Muscle of back (tissue), 3 donors: ENCODE measurements at regions not wholly inside any gene's neighbourhood (a gene's known extent, or its start where the extent isn't known, plus 50 kb on each side); places are given as distances from the start of the nearest gene placed in this dataset.

Source experiments
- DNase-seq, 3 donors: peaks; one replicate each; pipeline versions ENCODE4 v3.0.0 to v3.0.0-alpha.2; 2013

DNA sequence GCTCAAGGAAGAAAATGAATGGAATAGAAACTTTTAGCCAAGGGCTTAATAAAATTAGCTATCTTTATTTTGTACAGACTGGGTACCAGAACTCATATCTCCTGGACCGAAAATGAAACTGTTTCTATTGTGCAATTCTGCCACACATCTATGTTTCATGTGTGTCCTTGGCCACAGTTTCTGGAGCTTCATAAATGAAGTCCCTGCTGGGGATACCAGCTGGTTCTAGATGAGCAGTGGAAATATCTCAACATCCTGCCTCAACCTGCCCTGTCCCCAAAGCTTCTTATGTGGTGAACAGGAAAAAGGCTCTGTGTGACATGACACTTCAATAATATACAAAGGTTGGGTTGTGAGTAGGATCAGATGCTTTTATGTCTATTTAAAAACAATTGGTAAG lies 310.1 kb upstream of the SORCS1 start:
- no peak for DNase-seq

- no peak for DNase-seq
Observed at GRCh38 chr10:107473225-107473624, 308.7 kb upstream of the SORCS1 start.

DNA sequence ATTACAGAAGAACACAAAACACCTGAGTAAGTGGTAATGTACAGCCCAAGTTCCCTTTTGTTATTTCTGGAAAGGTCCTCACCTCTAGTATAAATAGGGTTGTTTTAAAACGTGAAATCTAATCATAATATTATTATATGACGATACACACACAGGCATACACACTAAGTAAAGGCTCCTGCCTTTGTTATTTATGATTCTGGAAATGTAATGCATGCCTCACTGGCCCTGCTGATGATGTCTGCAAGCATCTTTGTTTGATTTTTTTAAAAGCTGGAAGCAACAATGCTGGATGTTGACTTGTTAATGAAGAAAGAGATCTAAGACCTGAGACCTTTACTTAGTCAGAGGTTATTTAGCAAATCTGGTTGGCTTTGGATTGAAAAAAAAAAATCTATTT lies 307.4 kb upstream of the SORCS1 start:
- DNase-seq = no peak

GRCh38 chr10:107453561-107453960 lies 289.1 kb upstream of the SORCS1 start:
- no peak for DNase-seq

- no peak for DNase-seq
Observed at GRCh38 chr10:107451047-107451446, 286.5 kb upstream of the SORCS1 start.

- no peak for DNase-seq
Observed at GRCh38 chr10:107450056-107450455, 285.6 kb upstream of the SORCS1 start.

DNA sequence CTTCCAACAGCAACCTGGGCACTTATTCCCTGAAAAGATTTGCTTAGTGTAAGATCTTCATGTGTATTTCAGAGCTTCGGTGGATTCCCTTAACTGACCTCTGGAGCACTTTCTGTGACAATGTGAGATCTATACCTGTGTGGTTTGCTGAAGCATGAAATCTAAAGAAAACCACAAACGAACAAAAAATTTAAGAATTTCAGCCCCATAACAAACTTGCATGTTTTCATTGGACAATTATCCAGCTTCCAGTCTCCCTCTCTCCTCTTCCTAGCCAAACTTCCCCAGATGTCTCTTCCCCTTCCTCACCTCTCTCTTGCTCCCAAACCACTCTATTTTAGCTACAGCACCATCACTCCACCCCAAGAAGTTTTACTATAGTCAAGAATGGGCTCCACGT lies 279.9 kb upstream of the SORCS1 start:
- no peak for DNase-seq

DNA sequence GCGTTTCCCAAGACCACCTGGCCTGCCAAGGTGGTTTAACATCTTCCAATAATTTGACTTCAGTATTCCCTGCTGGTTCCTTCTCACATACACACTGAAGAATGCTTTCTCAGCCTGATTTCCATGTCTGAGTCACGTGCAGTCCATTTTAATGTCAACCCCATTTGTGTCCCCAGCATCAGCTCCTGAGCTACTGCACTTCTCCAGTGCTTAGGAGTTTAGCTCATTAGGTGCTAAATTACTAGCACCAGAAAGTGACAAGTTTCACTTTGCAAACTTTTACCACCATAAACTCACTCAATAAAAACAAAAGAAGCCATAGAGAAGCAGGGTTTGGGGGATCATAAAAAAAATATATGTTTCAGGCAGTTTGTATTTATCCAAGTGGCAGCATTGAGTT lies 279.3 kb upstream of the SORCS1 start:
- DNase-seq = no peak

- DNase-seq = no peak
Observed at GRCh38 chr10:107443326-107443725, 278.8 kb upstream of the SORCS1 start.

GRCh38 chr10:107442035-107442505 lies 277.6 kb upstream of the SORCS1 start:
- DNase-seq = no peak

GRCh38 chr10:107440741-107441140 lies 276.2 kb upstream of the SORCS1 start:
- no peak for DNase-seq

GRCh38 chr10:107437921-107438320 lies 273.4 kb upstream of the SORCS1 start:
- DNase-seq = no peak

GRCh38 chr10:107436568-107436967 lies 272.1 kb upstream of the SORCS1 start:
- no peak for DNase-seq

DNA sequence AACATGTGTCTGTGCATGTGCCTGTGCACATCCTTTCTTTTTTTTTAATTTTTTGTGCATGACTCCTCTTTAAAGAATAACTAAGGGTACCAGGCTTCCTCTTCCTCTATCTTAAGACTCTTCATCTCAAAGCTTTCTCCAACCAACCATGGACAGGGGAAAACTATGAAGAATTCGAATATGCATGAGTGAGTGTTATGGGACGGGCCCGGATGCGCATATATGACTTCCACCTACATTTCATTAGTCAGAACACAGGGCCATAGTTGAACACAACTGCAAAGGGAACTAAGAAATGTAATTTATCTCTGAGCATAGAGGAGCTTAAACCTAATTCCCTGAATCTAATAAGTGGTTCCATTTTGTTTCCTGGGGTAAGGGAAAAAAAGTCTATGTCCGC lies 270.3 kb upstream of the SORCS1 start:
- DNase-seq = no peak

- DNase-seq = no peak
Observed at GRCh38 chr10:107434201-107434600, 269.7 kb upstream of the SORCS1 start.

GRCh38 chr10:107433605-107434004 lies 269.1 kb upstream of the SORCS1 start:
- DNase-seq = no peak

DNA sequence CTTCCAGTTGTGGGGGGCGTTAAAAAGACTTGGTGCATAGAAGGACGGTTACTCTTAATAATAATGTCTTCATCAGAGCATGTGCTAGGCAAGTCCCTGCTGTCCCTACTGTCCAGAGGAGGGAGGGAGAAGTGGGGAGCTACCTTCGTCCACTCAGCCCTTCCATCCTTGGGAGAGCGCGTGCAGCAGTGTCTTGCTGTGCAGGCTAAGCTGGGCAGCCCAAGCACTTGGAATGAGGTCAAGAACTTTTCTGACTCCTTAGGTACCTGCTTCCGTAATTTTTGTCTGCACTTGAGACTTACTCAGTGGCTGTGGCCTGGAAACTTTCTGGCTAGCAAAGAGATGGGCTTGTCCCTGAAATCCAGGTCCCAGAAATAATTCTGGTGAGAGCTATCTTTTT lies 265.9 kb upstream of the SORCS1 start:
- no peak for DNase-seq

- DNase-seq = no peak
Observed at GRCh38 chr10:107427016-107427415, 262.5 kb upstream of the SORCS1 start.

DNA sequence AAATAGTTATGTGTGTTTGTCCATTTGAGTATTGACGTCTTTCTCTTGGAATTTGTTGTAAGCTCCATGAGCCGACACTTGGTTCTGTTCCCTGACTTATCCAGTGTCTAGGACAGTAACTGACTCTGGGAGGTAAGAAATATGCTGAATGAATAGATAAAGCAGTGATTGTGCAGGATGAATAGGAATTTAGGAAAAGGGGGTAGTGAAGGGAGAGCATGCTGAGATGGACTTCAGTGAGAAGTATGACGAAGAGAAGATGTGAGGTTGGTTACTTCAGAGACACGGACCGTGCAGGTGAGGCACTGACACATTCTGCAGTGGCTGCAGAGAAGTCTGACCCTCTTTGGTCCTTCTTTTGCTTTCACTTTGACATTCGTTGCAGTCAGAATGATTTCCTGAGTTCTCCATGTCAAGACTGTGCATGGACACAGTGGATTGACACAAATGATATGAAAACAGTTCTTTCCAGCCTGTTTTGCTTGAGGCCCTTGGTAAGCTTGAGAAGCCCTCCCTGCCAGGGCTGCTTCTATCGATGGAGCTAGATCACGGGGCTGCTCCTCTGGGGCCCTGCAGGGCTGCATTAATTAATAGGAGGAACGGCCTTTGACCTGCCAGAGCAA lies 261.5 kb upstream of the SORCS1 start:
- DNase-seq = no peak

GRCh38 chr10:107424628-107425027 lies 260.1 kb upstream of the SORCS1 start:
- DNase-seq = no peak

DNA sequence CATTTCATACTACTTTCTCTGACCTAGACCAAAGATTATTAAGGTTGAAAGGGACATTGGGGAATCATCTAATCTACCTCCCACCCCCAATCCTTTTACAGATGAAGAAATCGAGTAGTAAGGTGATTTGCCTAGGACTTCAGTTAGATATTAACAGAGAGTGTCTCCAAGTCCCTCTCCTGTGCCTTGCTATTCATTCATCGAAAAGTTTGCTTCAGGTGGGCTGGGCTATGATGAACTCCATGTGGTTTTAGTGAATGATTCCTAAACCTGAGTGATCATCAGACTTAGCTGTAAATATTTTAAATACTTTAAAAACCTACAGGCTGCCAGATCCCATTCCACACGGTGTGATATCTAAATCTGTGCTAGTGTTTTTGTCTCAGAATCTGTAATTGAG lies 259.4 kb upstream of the SORCS1 start:
- no peak for DNase-seq

- DNase-seq = no peak
Observed at GRCh38 chr10:107422681-107423080, 258.2 kb upstream of the SORCS1 start.

GRCh38 chr10:107420196-107420595 lies 255.7 kb upstream of the SORCS1 start:
- no peak for DNase-seq

DNA sequence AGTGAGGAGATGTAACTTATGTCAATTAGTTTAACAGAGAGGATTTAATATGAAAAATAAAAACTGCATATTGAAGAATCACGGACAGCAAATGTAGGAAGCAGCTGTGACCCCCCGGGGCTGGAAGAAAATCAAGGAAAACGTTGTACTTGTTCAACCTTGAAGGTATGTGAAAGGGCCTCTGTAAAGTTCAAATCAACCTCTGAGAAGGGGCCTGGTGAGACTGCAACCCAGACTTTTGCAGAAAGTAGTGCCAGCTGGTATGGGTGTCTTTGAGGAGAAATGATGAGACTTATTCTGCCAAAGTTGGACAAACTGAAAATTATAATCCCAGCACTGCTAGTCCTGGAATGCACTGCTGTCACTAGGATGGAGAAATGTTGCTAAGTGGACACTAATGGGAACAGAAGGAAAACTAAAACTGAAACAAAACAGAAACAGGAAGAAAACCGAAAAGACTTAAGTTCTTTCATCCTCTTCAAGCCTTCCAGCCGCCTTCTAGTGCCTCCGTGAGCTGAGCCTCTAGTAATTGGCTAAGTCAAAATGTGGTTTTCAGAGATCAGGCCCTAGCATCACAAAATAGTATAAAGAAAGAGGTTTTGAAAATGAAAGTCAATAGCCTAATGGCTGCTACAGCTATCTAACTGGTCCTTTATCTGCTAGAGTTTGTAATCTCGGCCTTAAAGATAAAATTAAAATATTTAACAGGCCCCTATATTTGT lies 253.7 kb upstream of the SORCS1 start:
- no peak for DNase-seq
